ENCODE measurements at regions not wholly inside any gene's neighbourhood (a gene's known extent, or its start where the extent isn't known, plus 50 kb on each side); places are given as distances from the start of the nearest gene placed in this dataset.
"Not testable (repeated sequence)": the region's sequence is repeated elsewhere in the genome, so short reads cannot be mapped to it uniquely, and the experiment has no call there.

- not testable (repeated sequence) for H3K27ac Mint-ChIP-seq; H3K9me3 Mint-ChIP-seq; H3K4me1 Mint-ChIP-seq; H3K27me3 Mint-ChIP-seq; H3K36me3 Mint-ChIP-seq; DNase-seq; H3K4me3 Mint-ChIP-seq; ATAC-seq (replicated peaks)
These were observed 78.8 kb upstream of the KLF4 start for GRCh38 chr9:107568406-107568805.

GRCh38 chr9:107567462-107567861 lies 77.9 kb upstream of the KLF4 start:
- no peak for ATAC-seq (replicated peaks)
- no peak overlapping the region for H3K4me3 Mint-ChIP-seq

GRCh38 chr9:107566611-107567061 lies 77.1 kb upstream of the KLF4 start:
- H3K9me3 Mint-ChIP-seq, result no peaks in the 10 kb centered on the region
- ATAC-seq (replicated peaks), result no peak
- no peak overlapping the region for H3K27ac Mint-ChIP-seq
- DNase-seq, result no peak
- peaks cover 0 to 3% of the 10 kb centered on the region in 2 donors for H3K4me1 Mint-ChIP-seq
- H3K36me3 Mint-ChIP-seq, result no peaks in the 10 kb centered on the region
- H3K27me3 Mint-ChIP-seq, result peaks cover 4 to 7% of the 10 kb centered on the region in 2 donors
- H3K4me3 Mint-ChIP-seq, result no peak overlapping the region

More at GRCh38 chr9:107567462-107567861, 77.9 kb upstream of the KLF4 start:
- H3K4me1 Mint-ChIP-seq, result peaks cover 0 to 3% of the 10 kb centered on the region in 2 donors
- H3K9me3 Mint-ChIP-seq, result no peaks in the 10 kb centered on the region
- H3K27me3 Mint-ChIP-seq, result peaks cover 4 to 7% of the 10 kb centered on the region in 2 donors
- no peak for DNase-seq
- H3K36me3 Mint-ChIP-seq, result no peaks in the 10 kb centered on the region
- H3K27ac Mint-ChIP-seq, result no peak overlapping the region

GRCh38 chr9:107562798-107563197 lies 73.2 kb upstream of the KLF4 start:
- Mint-ChIP-seq H3K4me3 (no peak overlapping the region), H3K4me1 (no peaks in the 10 kb centered on the region), H3K9me3 (no peaks in the 10 kb centered on the region), H3K36me3 (no peaks in the 10 kb centered on the region), H3K27ac (no peak overlapping the region), H3K27me3 (peaks cover 4 to 7% of the 10 kb centered on the region in 2 donors)
- DNase-seq (no peak), ATAC-seq (replicated peaks) (no peak)

GRCh38 chr9:107559494-107560086 lies 70.0 kb upstream of the KLF4 start:
- Mint-ChIP-seq H3K4me3 (no peak overlapping the region), H3K36me3 (no peaks in the 10 kb centered on the region), H3K9me3 (no peaks in the 10 kb centered on the region), H3K27ac (no peak overlapping the region), H3K27me3 (peaks cover 0 to 4% of the 10 kb centered on the region in 2 donors), H3K4me1 (no peaks in the 10 kb centered on the region)
- DNase-seq (no peak), ATAC-seq (replicated peaks) (no peak)

- no peak for DNase-seq
- no peaks in the 10 kb centered on the region for H3K4me1 Mint-ChIP-seq
- no peak for ATAC-seq (replicated peaks)
- H3K36me3 Mint-ChIP-seq, result no peaks in the 10 kb centered on the region
- H3K27ac Mint-ChIP-seq, result no peak overlapping the region
- H3K9me3 Mint-ChIP-seq, result no peaks in the 10 kb centered on the region
- no peaks in the 10 kb centered on the region for H3K27me3 Mint-ChIP-seq
- no peak overlapping the region for H3K4me3 Mint-ChIP-seq
These were observed 67.8 kb upstream of the KLF4 start for GRCh38 chr9:107557236-107557990.

GRCh38 chr9:107554636-107555035 lies 65.1 kb upstream of the KLF4 start:
- ATAC-seq (replicated peaks) (no peak), DNase-seq (no peak)
- no peak overlapping the region for H3K4me3 Mint-ChIP-seq
- H3K4me1 Mint-ChIP-seq, result no peaks in the 10 kb centered on the region
- H3K36me3 Mint-ChIP-seq, result no peaks in the 10 kb centered on the region
- no peak overlapping the region for H3K27ac Mint-ChIP-seq
- no peaks in the 10 kb centered on the region for H3K9me3 Mint-ChIP-seq
- no peaks in the 10 kb centered on the region for H3K27me3 Mint-ChIP-seq

GRCh38 chr9:107548298-107549142 lies 59.0 kb upstream of the KLF4 start:
- H3K9me3 Mint-ChIP-seq, result no peaks in the 10 kb centered on the region
- H3K4me3 Mint-ChIP-seq, result no peak overlapping the region
- H3K4me1 Mint-ChIP-seq, result peaks cover 3 to 8% of the 10 kb centered on the region in 2 donors
- ATAC-seq (replicated peaks), result no peak
- H3K27ac Mint-ChIP-seq, result no peak overlapping the region
- peaks cover 0 to 5% of the 10 kb centered on the region in 2 donors for H3K27me3 Mint-ChIP-seq
- H3K36me3 Mint-ChIP-seq, result no peaks in the 10 kb centered on the region
- no peak for DNase-seq

GRCh38 chr9:107547772-107548297 lies 58.3 kb upstream of the KLF4 start:
- H3K27me3 Mint-ChIP-seq, result peaks cover 0 to 5% of the 10 kb centered on the region in 2 donors
- H3K36me3 Mint-ChIP-seq, result no peaks in the 10 kb centered on the region
- H3K4me1 Mint-ChIP-seq, result peaks cover 3 to 8% of the 10 kb centered on the region in 2 donors
- no peak for ATAC-seq (replicated peaks)
- no peak overlapping the region for H3K27ac Mint-ChIP-seq
- no peaks in the 10 kb centered on the region for H3K9me3 Mint-ChIP-seq
- DNase-seq, result no peak
- no peak overlapping the region for H3K4me3 Mint-ChIP-seq

GRCh38 chr9:107547303-107547702 lies 57.7 kb upstream of the KLF4 start:
- Mint-ChIP-seq H3K9me3 (no peaks in the 10 kb centered on the region), H3K4me3 (no peak overlapping the region), H3K27ac (no peak overlapping the region), H3K4me1 (peaks cover 3 to 8% of the 10 kb centered on the region in 2 donors), H3K36me3 (no peaks in the 10 kb centered on the region), H3K27me3 (peaks cover 0 to 5% of the 10 kb centered on the region in 2 donors)
- no peak for DNase-seq
- ATAC-seq (replicated peaks), result no peak

- Mint-ChIP-seq H3K36me3 (no peaks in the 10 kb centered on the region), H3K27me3 (peaks cover 0 to 5% of the 10 kb centered on the region in 2 donors), H3K4me3 (no peak overlapping the region), H3K27ac (no peak overlapping the region), H3K4me1 (peaks cover 3 to 8% of the 10 kb centered on the region in 2 donors), H3K9me3 (no peaks in the 10 kb centered on the region)
- ATAC-seq (replicated peaks) (no peak), DNase-seq (no peak)
These were observed 57.3 kb upstream of the KLF4 start for GRCh38 chr9:107546859-107547258.

- DNase-seq, result no peak
- H3K27ac Mint-ChIP-seq, result no peak overlapping the region
- peaks cover 0 to 5% of the 10 kb centered on the region in 2 donors for H3K27me3 Mint-ChIP-seq
- no peaks in the 10 kb centered on the region for H3K9me3 Mint-ChIP-seq
- H3K36me3 Mint-ChIP-seq, result no peaks in the 10 kb centered on the region
- ATAC-seq (replicated peaks), result no peak
- H3K4me1 Mint-ChIP-seq, result peaks cover 3 to 8% of the 10 kb centered on the region in 2 donors
- H3K4me3 Mint-ChIP-seq, result no peak overlapping the region
These were observed 55.5 kb upstream of the KLF4 start for GRCh38 chr9:107545036-107545435.

- Mint-ChIP-seq H3K27me3 (peaks cover 0 to 5% of the 10 kb centered on the region in 2 donors), H3K4me1 (peaks cover under 1 to 2% of the 10 kb centered on the region in 2 donors), H3K27ac (no peak overlapping the region), H3K4me3 (no peak overlapping the region), H3K9me3 (no peaks in the 10 kb centered on the region), H3K36me3 (no peaks in the 10 kb centered on the region)
- DNase-seq (no peak), ATAC-seq (replicated peaks) (no peak)
These were observed 53.0 kb upstream of the KLF4 start for GRCh38 chr9:107542411-107543157.

GRCh38 chr9:107541523-107541922 lies 52.0 kb upstream of the KLF4 start:
- ATAC-seq (replicated peaks), result no peak
- Mint-ChIP-seq H3K27me3 (peaks cover 0 to 5% of the 10 kb centered on the region in 2 donors), H3K36me3 (no peaks in the 10 kb centered on the region), H3K27ac (no peak overlapping the region), H3K4me1 (no peaks in the 10 kb centered on the region), H3K4me3 (no peak overlapping the region), H3K9me3 (no peaks in the 10 kb centered on the region)
- DNase-seq, result no peak

Measured in stimulated activated naive B cell treated with anti-CD40 and anti-IgM and Interleukin-4, amounts not matched to agents 10 μg/mL and 1 μg/mL and 100 μg/mL, for 72 hours (primary cell).